Calu3 (cell line): ENCODE measurements at regions not wholly inside any gene's neighbourhood (a gene's known extent, or its start where the extent isn't known, plus 50 kb on each side); places are given as distances from the start of the nearest gene placed in this dataset.

Experiments used
- BruUV-seq: library from RNA; stranded (reverse); fragments of 400-500 nt; replicated peaks from 2 replicates; lab custom pipeline; 2021; lab: Mats Ljungman, UMichigan
- CTCF ChIA-PET: fragments of 300-600 bp; sonication (Branson Sonifier 250); formaldehyde crosslinking; loops from one replicate; lab custom pipeline; 2022; ENCODE audit warnings: antibody characterized with exemption; lab: Charles Lee
- DNase-seq: peaks from one replicate; pipeline ENCODE4 v3.0.0; 2022
- H3K27ac Mint-ChIP-seq: one replicate; pipeline ENCODE4 v1.8.0; 2022; ENCODE audit warnings: mixed read lengths; ENCODE audit not compliant: unreplicated experiment
- H3K27me3 Mint-ChIP-seq: one replicate; pipeline ENCODE4 v1.8.0; 2022; ENCODE audit warnings: mixed read lengths; ENCODE audit not compliant: unreplicated experiment
- H3K36me3 Mint-ChIP-seq: one replicate; pipeline ENCODE4 v1.8.0; 2022; ENCODE audit warnings: mild to moderate bottlenecking, moderate library complexity, mixed read lengths; ENCODE audit not compliant: insufficient read depth, unreplicated experiment
- H3K4me1 Mint-ChIP-seq: one replicate; pipeline ENCODE4 v1.8.0; 2022; ENCODE audit warnings: mild to moderate bottlenecking, low read depth, mixed read lengths; ENCODE audit not compliant: unreplicated experiment
- H3K4me3 Mint-ChIP-seq: one replicate; pipeline ENCODE4 v1.8.0; 2022; ENCODE audit warnings: mild to moderate bottlenecking, low read depth, moderate library complexity, mixed read lengths; ENCODE audit not compliant: unreplicated experiment
- H3K9me3 Mint-ChIP-seq: one replicate; pipeline ENCODE4 v1.8.0; 2022; ENCODE audit warnings: low read depth, mixed read lengths; ENCODE audit not compliant: unreplicated experiment
- CTCF ChIP-seq: fragments of 200-600 bp; IDR thresholded peaks from one replicate; pipeline ENCODE4 v1.8.0; 2022; ENCODE audit warnings: antibody characterized with exemption; ENCODE audit not compliant: unreplicated experiment
- intact Hi-C: fragments of 100-400 bp; cut with micrococcal nuclease; formaldehyde crosslinking; loops from one replicate; pipeline ENCODE4 v1.10.0; 2022; ENCODE audit not compliant: unreplicated experiment

- Mint-ChIP-seq H3K27me3 (no peaks in the 10 kb centered on the region), H3K27ac (no peak overlapping the region), H3K4me3 (no peak overlapping the region), H3K36me3 (no peaks in the 10 kb centered on the region), H3K9me3 (no peaks in the 10 kb centered on the region), H3K4me1 (no peaks in the 10 kb centered on the region)
- DNase-seq: no peak
- no TSS peak for BruUV-seq
- intact Hi-C loops: no loop called here
- CTCF ChIA-PET: no interaction called here
- no peak for TF ChIP-seq CTCF
Measured at GRCh38 chr10:128576336-128576735, 450.1 kb upstream of the MKI67 start.

GRCh38 chr10:128576943-128577670 lies 450.9 kb upstream of the MKI67 start:
- TF ChIP-seq CTCF: no peak
- H3K27me3 Mint-ChIP-seq: no peaks in the 10 kb centered on the region
- H3K4me3 Mint-ChIP-seq: no peak overlapping the region
- H3K4me1 Mint-ChIP-seq: no peaks in the 10 kb centered on the region
- H3K27ac Mint-ChIP-seq: no peak overlapping the region
- H3K36me3 Mint-ChIP-seq: no peaks in the 10 kb centered on the region
- H3K9me3 Mint-ChIP-seq: no peaks in the 10 kb centered on the region
- CTCF ChIA-PET: no interaction called here
- BruUV-seq: no TSS peak
- DNase-seq: no peak
- intact Hi-C loops: no loop called here

GRCh38 chr10:128577958-128578750 lies 451.9 kb upstream of the MKI67 start:
- H3K36me3 Mint-ChIP-seq: no peaks in the 10 kb centered on the region
- no peaks in the 10 kb centered on the region for H3K4me1 Mint-ChIP-seq
- no peak overlapping the region for H3K4me3 Mint-ChIP-seq
- no TSS peak for BruUV-seq
- TF ChIP-seq CTCF: no peak
- no peak for DNase-seq
- H3K27me3 Mint-ChIP-seq: no peaks in the 10 kb centered on the region
- H3K27ac Mint-ChIP-seq: no peak overlapping the region
- CTCF ChIA-PET: no interaction called here
- no peaks in the 10 kb centered on the region for H3K9me3 Mint-ChIP-seq
- intact Hi-C loops: no loop called here

- TF ChIP-seq CTCF: no peak
- intact Hi-C loops: no loop called here
- Mint-ChIP-seq H3K27me3 (no peaks in the 10 kb centered on the region), H3K4me3 (no peak overlapping the region), H3K27ac (no peak overlapping the region), H3K36me3 (no peaks in the 10 kb centered on the region), H3K4me1 (no peaks in the 10 kb centered on the region), H3K9me3 (peaks cover 4% of the 10 kb centered on the region)
- no peak for DNase-seq
- CTCF ChIA-PET: no interaction called here
- no TSS peak for BruUV-seq
Measured at GRCh38 chr10:128578766-128579165, 452.5 kb upstream of the MKI67 start.
